Spleen (tissue), 7 donors: ENCODE measurements at regions not wholly inside any gene's neighbourhood (a gene's known extent, or its start where the extent isn't known, plus 50 kb on each side); places are given as distances from the start of the nearest gene placed in this dataset.

Experiments used
- POLR2A ChIP-seq, 3 donors: fragments of 450-650 bp; IDR thresholded peaks; one replicate each; pipeline ENCODE4 v1.5.1; 2017; ENCODE audit warnings: antibody characterized with exemption in 3 of 3, mild to moderate bottlenecking in 1 of 3
- TF ChIP-seq, protein P1 (sequence below), 11 experiments: fragments of 200-600 bp in 7 of 11; fragments of 450-650 bp in 4 of 11; sonication (generic) in 4 of 11; IDR thresholded peaks in 8 of 11; conservative IDR thresholded peaks in 3 of 11; 1 replicate in 7 of 11; 2 replicates in 4 of 11; pipeline versions ENCODE4 v1.4.0 to v1.8.0; 2016 to 2021; ENCODE audit warnings: antibody characterized with exemption in 11 of 11, inconsistent platforms in 4 of 11, mild to moderate bottlenecking in 1 of 11
- donor health status: DM: no; HTN: no; CAD: no; lungs with moderate emphysema.
- donor health status: DM: no; HTN: no; CAD: no.
- donor health status: DM: no; HTN: no; CAD: no.

DNA sequence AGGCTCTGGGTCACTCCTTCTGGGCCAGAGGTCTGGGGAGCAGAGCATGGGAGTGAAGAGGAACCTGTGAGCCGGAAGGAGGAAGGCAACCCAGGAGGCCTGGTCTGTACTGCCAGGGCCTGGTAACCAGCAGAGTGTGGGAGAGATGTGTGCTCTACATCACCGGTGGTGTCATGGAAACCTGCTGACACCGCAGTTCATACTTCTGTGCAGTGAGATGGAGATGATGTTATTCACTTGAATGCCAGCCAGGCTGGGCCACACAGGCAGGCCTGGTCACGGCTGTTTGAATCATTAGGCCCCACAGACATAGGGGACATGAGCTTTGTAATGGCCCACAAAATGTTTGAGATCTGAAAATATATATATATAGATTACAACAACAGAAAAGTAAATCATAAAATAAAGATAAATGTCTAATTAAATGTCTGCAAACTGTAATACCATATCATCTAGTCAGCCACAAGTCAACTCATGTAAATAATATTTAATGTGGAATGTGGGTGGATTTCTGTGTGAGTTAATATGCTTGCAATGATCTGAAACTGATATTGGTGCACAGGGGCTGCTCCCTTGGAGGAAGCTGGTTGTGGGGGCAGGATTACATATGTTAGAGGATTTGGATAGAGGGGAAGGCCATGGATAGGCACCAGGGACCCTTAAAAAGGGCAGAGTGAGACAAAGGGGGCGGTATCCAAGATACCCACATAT is 108.5 kb upstream of the PFN2 start:
- TF ChIP-seq, protein P1, sequence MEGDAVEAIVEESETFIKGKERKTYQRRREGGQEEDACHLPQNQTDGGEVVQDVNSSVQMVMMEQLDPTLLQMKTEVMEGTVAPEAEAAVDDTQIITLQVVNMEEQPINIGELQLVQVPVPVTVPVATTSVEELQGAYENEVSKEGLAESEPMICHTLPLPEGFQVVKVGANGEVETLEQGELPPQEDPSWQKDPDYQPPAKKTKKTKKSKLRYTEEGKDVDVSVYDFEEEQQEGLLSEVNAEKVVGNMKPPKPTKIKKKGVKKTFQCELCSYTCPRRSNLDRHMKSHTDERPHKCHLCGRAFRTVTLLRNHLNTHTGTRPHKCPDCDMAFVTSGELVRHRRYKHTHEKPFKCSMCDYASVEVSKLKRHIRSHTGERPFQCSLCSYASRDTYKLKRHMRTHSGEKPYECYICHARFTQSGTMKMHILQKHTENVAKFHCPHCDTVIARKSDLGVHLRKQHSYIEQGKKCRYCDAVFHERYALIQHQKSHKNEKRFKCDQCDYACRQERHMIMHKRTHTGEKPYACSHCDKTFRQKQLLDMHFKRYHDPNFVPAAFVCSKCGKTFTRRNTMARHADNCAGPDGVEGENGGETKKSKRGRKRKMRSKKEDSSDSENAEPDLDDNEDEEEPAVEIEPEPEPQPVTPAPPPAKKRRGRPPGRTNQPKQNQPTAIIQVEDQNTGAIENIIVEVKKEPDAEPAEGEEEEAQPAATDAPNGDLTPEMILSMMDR (IDR thresholded peaks at IDR 0.05 in 8 of 11, conservative IDR thresholded peaks at IDR 0.05 in 3 of 11): no peak
- no peak for TF ChIP-seq POLR2A (IDR thresholded peaks at IDR 0.05)
